Endothelial cell of umbilical vein (primary cell): ENCODE measurements at regions not wholly inside any gene's neighbourhood (a gene's known extent, or its start where the extent isn't known, plus 50 kb on each side); places are given as distances from the start of the nearest gene placed in this dataset.

Experiments used
- BruUV-seq: library from RNA; stranded (reverse); fragments of 400-500 nt; replicated peaks from 2 replicates; lab custom pipeline; 2021; lab: Mats Ljungman, UMichigan
- CTCF ChIA-PET: fragments of 300-600, 350-600 bp; sonication (Branson Sonifier 250); formaldehyde crosslinking; loops from one replicate; lab custom pipeline; 2021; ENCODE audit warnings: antibody characterized with exemption, inconsistent platforms; lab: Charles Lee
- POLR2A ChIA-PET: fragments of 300-600, 350-600 bp; sonication (Branson Sonifier 250); formaldehyde crosslinking; loops from one replicate; lab custom pipeline; 2021; ENCODE audit warnings: antibody characterized with exemption, inconsistent platforms; lab: Charles Lee
- DNase-seq: peaks from one replicate; pipeline ENCODE4 v3.0.0-alpha.2; 2011; ENCODE audit warnings: low read depth, low spot score
- FAIRE-seq: peaks from 2 replicates; lab custom pipeline; 2011; peaks lifted over from hg19 to GRCh38; lab: Jason Lieb, UNC
- H2AFZ ChIP-seq: 2 replicates; pipeline ENCODE4 v1.6.0; 2012; ENCODE audit warnings: low read depth, low read length, control low read depth, inconsistent platforms
- H3K27ac ChIP-seq: 2 replicates; pipeline ENCODE4 v1.5.1; 2011; ENCODE audit warnings: low read depth, mild to moderate bottlenecking, control low read depth, low read length, moderate library complexity; ENCODE audit not compliant: insufficient read depth
- H3K27me3 ChIP-seq, 2 experiments: 2 replicates each; pipeline versions ENCODE4 v1.6.0 to v1.6.1; 2011; ENCODE audit warnings: low read length in 2 of 2, mixed read lengths in 1 of 2; ENCODE audit not compliant: control insufficient read depth in 2 of 2, insufficient read depth in 2 of 2
- H3K36me3 ChIP-seq, 2 experiments: 2 replicates in 1 of 2; 3 replicates in 1 of 2; pipeline ENCODE4 v1.5.1; 2011; ENCODE audit warnings: low read length in 2 of 2, mild to moderate bottlenecking in 1 of 2, moderate library complexity in 1 of 2; ENCODE audit not compliant: control insufficient read depth in 2 of 2, insufficient read depth in 2 of 2; ENCODE audit errors: extremely low read depth in 1 of 2
- H3K4me1 ChIP-seq: 3 replicates; pipeline ENCODE4 v1.5.1; 2011; ENCODE audit warnings: mild to moderate bottlenecking, low read length; ENCODE audit not compliant: control insufficient read depth, insufficient read depth; ENCODE audit errors: extremely low read depth
- H3K4me2 ChIP-seq: 2 replicates; pipeline ENCODE4 v1.6.1; 2011; ENCODE audit warnings: low read length, control low read depth, mixed read lengths; ENCODE audit not compliant: insufficient read depth
- H3K4me3 ChIP-seq, 3 experiments: fragments of 200-600 bp in 1 of 3; sonication (generic), shearing (Covaris generic) in 1 of 3; replicated peaks in 1 of 3; 2 replicates each; pipeline ENCODE4 v1.5.1; 2011 to 2016; ENCODE audit warnings: control low read depth in 3 of 3, low read length in 3 of 3, mild to moderate bottlenecking in 2 of 3, inconsistent platforms in 1 of 3, low read depth in 1 of 3, moderate library complexity in 1 of 3; ENCODE audit not compliant: insufficient read depth in 1 of 3
- H3K79me2 ChIP-seq: 2 replicates; pipeline ENCODE4 v1.6.0; 2012; ENCODE audit warnings: low read length, inconsistent platforms; ENCODE audit not compliant: control insufficient read depth, insufficient read depth
- H3K9ac ChIP-seq: replicated peaks from 2 replicates; pipeline ENCODE3; 2011; ENCODE audit warnings: low read length, control low read depth; ENCODE audit not compliant: insufficient read depth; ENCODE audit errors: extremely low read depth
- H3K9me1 ChIP-seq: replicated peaks from 3 replicates; pipeline ENCODE4 v1.6.0; 2011; ENCODE audit warnings: mild to moderate bottlenecking, low read length; ENCODE audit not compliant: control insufficient read depth, insufficient read depth; ENCODE audit errors: extremely low read depth
- H3K9me3 ChIP-seq: replicated peaks from 2 replicates; pipeline ENCODE4 v1.5.1; 2012; ENCODE audit warnings: low read length, inconsistent platforms; ENCODE audit not compliant: control insufficient read depth, insufficient read depth
- H4K20me1 ChIP-seq: replicated peaks from 2 replicates; pipeline ENCODE3; 2011; ENCODE audit warnings: mild to moderate bottlenecking, low read length; ENCODE audit not compliant: control insufficient read depth, insufficient read depth; ENCODE audit errors: extremely low read depth
- EZH2 ChIP-seq: IDR thresholded peaks from 2 replicates; pipeline ENCODE4 v1.6.1; 2012; ENCODE audit warnings: borderline replicate concordance, low read depth, mild to moderate bottlenecking, moderate library complexity, low read length, inconsistent platforms; ENCODE audit not compliant: severe bottlenecking
- FOS ChIP-seq: IDR thresholded peaks from 2 replicates; pipeline ENCODE4 v1.6.1; 2011; ENCODE audit warnings: mild to moderate bottlenecking, low read length, moderate library complexity, borderline replicate concordance; ENCODE audit not compliant: insufficient read depth
- GATA2 ChIP-seq: IDR thresholded peaks from 2 replicates; pipeline ENCODE4 v1.7.0; 2011; ENCODE audit warnings: low read depth, mild to moderate bottlenecking, moderate library complexity, mixed read lengths, low read length; ENCODE audit not compliant: insufficient read length, insufficient read depth
- JUN ChIP-seq: IDR thresholded peaks from 2 replicates; pipeline ENCODE4 v1.6.1; 2011; ENCODE audit warnings: borderline replicate concordance, low read depth; ENCODE audit not compliant: insufficient read length, insufficient read depth
- MAX ChIP-seq: IDR thresholded peaks from 2 replicates; pipeline ENCODE4 v1.6.1; 2011; ENCODE audit not compliant: insufficient read depth, insufficient read length
- MYC ChIP-seq: IDR thresholded peaks from one replicate; pipeline ENCODE4 v1.6.1; 2011; ENCODE audit warnings: mild to moderate bottlenecking, low read depth, low read length
- POLR2A ChIP-seq: IDR thresholded peaks from 2 replicates; pipeline ENCODE4 v1.6.1; 2012; ENCODE audit warnings: low read depth, mild to moderate bottlenecking, control low read depth, low read length
- POLR2AphosphoS5 ChIP-seq: IDR thresholded peaks from 2 replicates; pipeline ENCODE4 v1.6.1; 2012; ENCODE audit warnings: low read depth, mild to moderate bottlenecking, control low read depth, low read length, moderate library complexity; ENCODE audit not compliant: insufficient read depth
- dilution Hi-C: fragments of 300-500 bp; cut with MboI; formaldehyde crosslinking; loops from one replicate; pipeline ENCODE4 v1.15.0; 2019; ENCODE audit warnings: low sequenced_read_pairs; ENCODE audit not compliant: extremely low pct_ligation_motif_present
- intact Hi-C: fragments of 100-400 bp; cut with micrococcal nuclease; formaldehyde crosslinking; loops from one replicate; pipeline ENCODE4 v1.10.0; 2022
- TF ChIP-seq, protein P1 (sequence below), 2 donors: IDR thresholded peaks; 1 replicate in 1 of 2; 2 replicates in 1 of 2; pipeline ENCODE4 v1.5.1; 2011; ENCODE audit warnings: low read length in 2 of 2, mild to moderate bottlenecking in 2 of 2, moderate library complexity in 2 of 2, control low read depth in 1 of 2, inconsistent platforms in 1 of 2, low read depth in 1 of 2; ENCODE audit not compliant: insufficient read depth in 1 of 2; ENCODE audit errors: extremely low read depth in 1 of 2

- Histone ChIP-seq H3K27ac (no peak overlapping the region), H3K4me3 (no peak overlapping the region), H3K9me3 (peaks cover 4% of the 10 kb centered on the region), H3K9ac (no peak overlapping the region), H3K4me1 (no peaks in the 10 kb centered on the region), H2AFZ (no peak overlapping the region), H4K20me1 (no peaks in the 10 kb centered on the region), H3K79me2 (no peaks in the 10 kb centered on the region), H3K27me3 (no peaks in the 10 kb centered on the region), H3K4me2 (no peak overlapping the region), H3K36me3 (no peaks in the 10 kb centered on the region), H3K9me1 (no peaks in the 10 kb centered on the region)
- CTCF ChIA-PET, result interaction anchor here (1.0 to 1.6 kb wide), 4 partner anchors 12 to 72 kb away, joined by 3 to 5 read pairs (median 4); no protein-coding TSS in a partner anchor
- BruUV-seq, result no TSS peak
- FAIRE-seq (no peak), DNase-seq (no peak)
- dilution Hi-C loops, result no loop called here
- TF ChIP-seq FOS (no peak), MYC (no peak), JUN (no peak), POLR2AphosphoS5 (no peak), GATA2 (no peak)
- intact Hi-C loops, result no loop called here
- POLR2A ChIA-PET, result no interaction called here
Measured at GRCh38 chr1:61569303-61569621, 155.7 kb downstream of the TM2D1 start.

- TF ChIP-seq JUN (no peak), POLR2AphosphoS5 (no peak), MAX (no peak), POLR2A (no peak), FOS (no peak), GATA2 (no peak), EZH2 (no peak), MYC (no peak)
- TF ChIP-seq, protein P1, sequence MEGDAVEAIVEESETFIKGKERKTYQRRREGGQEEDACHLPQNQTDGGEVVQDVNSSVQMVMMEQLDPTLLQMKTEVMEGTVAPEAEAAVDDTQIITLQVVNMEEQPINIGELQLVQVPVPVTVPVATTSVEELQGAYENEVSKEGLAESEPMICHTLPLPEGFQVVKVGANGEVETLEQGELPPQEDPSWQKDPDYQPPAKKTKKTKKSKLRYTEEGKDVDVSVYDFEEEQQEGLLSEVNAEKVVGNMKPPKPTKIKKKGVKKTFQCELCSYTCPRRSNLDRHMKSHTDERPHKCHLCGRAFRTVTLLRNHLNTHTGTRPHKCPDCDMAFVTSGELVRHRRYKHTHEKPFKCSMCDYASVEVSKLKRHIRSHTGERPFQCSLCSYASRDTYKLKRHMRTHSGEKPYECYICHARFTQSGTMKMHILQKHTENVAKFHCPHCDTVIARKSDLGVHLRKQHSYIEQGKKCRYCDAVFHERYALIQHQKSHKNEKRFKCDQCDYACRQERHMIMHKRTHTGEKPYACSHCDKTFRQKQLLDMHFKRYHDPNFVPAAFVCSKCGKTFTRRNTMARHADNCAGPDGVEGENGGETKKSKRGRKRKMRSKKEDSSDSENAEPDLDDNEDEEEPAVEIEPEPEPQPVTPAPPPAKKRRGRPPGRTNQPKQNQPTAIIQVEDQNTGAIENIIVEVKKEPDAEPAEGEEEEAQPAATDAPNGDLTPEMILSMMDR (IDR thresholded peaks at IDR 0.05; ENCODE audit: extremely low read depth in 1 of 2, insufficient read depth in 1 of 2, low read depth in 1 of 2, low read length in 2 of 2), result no peak
- Histone ChIP-seq H3K9me1 (no peaks in the 10 kb centered on the region), H3K4me2 (no peak overlapping the region), H3K27ac (no peak overlapping the region), H3K4me1 (no peaks in the 10 kb centered on the region), H2AFZ (no peak overlapping the region), H3K79me2 (no peaks in the 10 kb centered on the region), H4K20me1 (no peaks in the 10 kb centered on the region), H3K27me3 (no peaks in the 10 kb centered on the region), H3K9ac (no peak overlapping the region), H3K4me3 (no peak overlapping the region), H3K9me3 (peaks cover 4% of the 10 kb centered on the region), H3K36me3 (no peaks in the 10 kb centered on the region)
- intact Hi-C loops (no loop called here), dilution Hi-C loops (no loop called here)
- no peak for FAIRE-seq
- CTCF ChIA-PET, result interaction anchor here (1.0 to 1.6 kb wide), 7 partner anchors 9 to 720 kb away, joined by 3 to 5 read pairs (median 3); no protein-coding TSS in a partner anchor
- POLR2A ChIA-PET, result no interaction called here
- no TSS peak for BruUV-seq
- no peak for DNase-seq
Measured at GRCh38 chr1:61568460-61569302, 156.3 kb downstream of the TM2D1 start.
